A673 (cell line): ENCODE measurements at regions not wholly inside any gene's neighbourhood (a gene's known extent, or its start where the extent isn't known, plus 50 kb on each side); places are given as distances from the start of the nearest gene placed in this dataset.

Source experiments
- CTCF ChIP-seq: fragments of 300-800, 200-600 bp; sonication (generic); conservative IDR thresholded peaks from 2 replicates; pipeline ENCODE4 v1.5.1; 2017; ENCODE audit warnings: low read depth, mild to moderate bottlenecking, antibody characterized with exemption, low read length, moderate library complexity, mixed read lengths
- EZH2 ChIP-seq: fragments of 200-600 bp; sonication (generic); IDR thresholded peaks from 2 replicates; pipeline ENCODE4 v1.6.1; 2017; ENCODE audit warnings: borderline replicate concordance, low read depth, mild to moderate bottlenecking, mixed read lengths, antibody characterized with exemption, low read length; ENCODE audit not compliant: poor library complexity, severe bottlenecking

- no peak for TF ChIP-seq EZH2
- no peak for TF ChIP-seq CTCF
These were observed 335.6 kb downstream of the ZSWIM6 start for GRCh38 chr5:61667525-61668218.
